ENCODE measurements at regions not wholly inside any gene's neighbourhood (a gene's known extent, or its start where the extent isn't known, plus 50 kb on each side); places are given as distances from the start of the nearest gene placed in this dataset.
"Not testable (repeated sequence)": the region's sequence is repeated elsewhere in the genome, so short reads cannot be mapped to it uniquely, and the experiment has no call there.

- no peak for DNase-seq (ENCODE audit: extremely low read depth in 1 of 4, low spot score in 3 of 4)
- in situ Hi-C loops (cut with MboI) (no loop called here), intact Hi-C loops (cut with micrococcal nuclease) (no loop called here)
- ChIA-PET POLR2A (no interaction called here), CTCF (ENCODE audit: low intra/inter-chr PET ratio) (no interaction called here)
- H2AFZ ChIP-seq (ENCODE audit: low read depth, low read length) = no peak overlapping the region
- H3K27ac ChIP-seq (ENCODE audit: extremely low read depth, low read depth, low read length) = no peak overlapping the region
- H3K27me3 ChIP-seq (ENCODE audit: control insufficient read depth in 2 of 2, insufficient read depth in 2 of 2, low read length in 2 of 2) = no peaks in the 10 kb centered on the region; a peak in 1 of 5 replicates
- no peak overlapping the region for H3K9ac ChIP-seq (ENCODE audit: insufficient read depth in 1 of 2, low read depth in 2 of 2, low read length in 2 of 2)
- 0% methylated on average over 4 of the region's 4 CpGs for whole genome bisulfite sequencing (ENCODE audit: insufficient coverage, low coverage, missing lambda C conversion rate)
- no peaks in the 10 kb centered on the region for H3K36me3 ChIP-seq (ENCODE audit: control insufficient read depth, insufficient read depth, low read length)
- no peak for ATAC-seq
- H3K9me1 ChIP-seq (ENCODE audit: control insufficient read depth, insufficient read depth, low read length) = no peaks in the 10 kb centered on the region
- no peak for FAIRE-seq
- TF ChIP-seq CREB3 (tag; conservative IDR thresholded peaks at IDR 0.05; ENCODE audit: low read depth) (no peak), TCF7L2 (IDR thresholded peaks at IDR 0.05; ENCODE audit: low read depth, low read length) (no peak), KAT2B (IDR thresholded peaks at IDR 0.05; ENCODE audit: low read depth, low read length) (no peak), NCOA1 (IDR thresholded peaks at IDR 0.05; ENCODE audit: low read depth) (no peak), TCF7 (IDR thresholded peaks at IDR 0.05; ENCODE audit: borderline replicate concordance) (no peak), MXD1 (CRISPR knock-in tag; IDR thresholded peaks at IDR 0.05; ENCODE audit: borderline replicate concordance, poor library complexity, severe bottlenecking) (no peak), HINFP (tag; conservative IDR thresholded peaks at IDR 0.05; ENCODE audit: low read depth) (no peak), ELF1 (tag; IDR thresholded peaks at IDR 0.05) (no peak), NR4A1 (CRISPR knock-in tag; IDR thresholded peaks at IDR 0.05) (no peak), NR4A1 (tag; IDR thresholded peaks at IDR 0.05) (no peak), RHOXF2B (CRISPR knock-in tag; conservative IDR thresholded peaks at IDR 0.05) (no peak), ZNF146 (CRISPR knock-in tag; IDR thresholded peaks at IDR 0.05; ENCODE audit: unreplicated experiment) (no peak), GABPB1 (CRISPR knock-in tag; IDR thresholded peaks at IDR 0.05) (no peak)
- BruUV-seq (replicated peaks) = no TSS peak
- H3K4me2 ChIP-seq (ENCODE audit: insufficient read depth, low read length) = no peak overlapping the region
- no peaks in the 10 kb centered on the region for H3K4me1 ChIP-seq (replicated peaks in 1 of 2; ENCODE audit: control insufficient read depth in 2 of 2, insufficient read depth in 2 of 2, low read length in 2 of 2)
- no peak overlapping the region for H3K4me3 ChIP-seq
- H3K79me2 ChIP-seq (ENCODE audit: control insufficient read depth, insufficient read depth, low read length) = no peaks in the 10 kb centered on the region
- no peaks in the 10 kb centered on the region; the same call in 1 of the 2 replicates for H4K20me1 ChIP-seq (replicated peaks; ENCODE audit: control insufficient read depth, insufficient read depth, low read length)
- no peaks in the 10 kb centered on the region for H3K9me3 ChIP-seq (replicated peaks; ENCODE audit: control insufficient read depth, insufficient read depth, low read depth, low read length)
Observed at GRCh38 chr10:123367195-123367594, 213.0 kb downstream of the BUB3 start.

GRCh38 chr10:123371626-123372025 lies 217.4 kb downstream of the BUB3 start:
- POLR2A ChIA-PET; H3K36me3 ChIP-seq (ENCODE audit: control insufficient read depth, insufficient read depth, low read length); H3K4me2 ChIP-seq (ENCODE audit: insufficient read depth, low read length); H3K27ac ChIP-seq (ENCODE audit: extremely low read depth, low read depth, low read length); H3K9me3 ChIP-seq (replicated peaks; ENCODE audit: control insufficient read depth, insufficient read depth, low read depth, low read length); FAIRE-seq; in situ Hi-C loops (cut with MboI); DNase-seq (ENCODE audit: extremely low read depth in 1 of 4, low spot score in 3 of 4); H2AFZ ChIP-seq (ENCODE audit: low read depth, low read length); BruUV-seq (replicated peaks); H3K79me2 ChIP-seq (ENCODE audit: control insufficient read depth, insufficient read depth, low read length); H3K4me1 ChIP-seq (replicated peaks in 1 of 2; ENCODE audit: control insufficient read depth in 2 of 2, insufficient read depth in 2 of 2, low read length in 2 of 2); H3K4me3 ChIP-seq; intact Hi-C loops (cut with micrococcal nuclease); H3K9ac ChIP-seq (ENCODE audit: insufficient read depth in 1 of 2, low read depth in 2 of 2, low read length in 2 of 2); ATAC-seq; H3K27me3 ChIP-seq (ENCODE audit: control insufficient read depth in 2 of 2, insufficient read depth in 2 of 2, low read length in 2 of 2); H3K9me1 ChIP-seq (ENCODE audit: control insufficient read depth, insufficient read depth, low read length); H4K20me1 ChIP-seq (replicated peaks; ENCODE audit: control insufficient read depth, insufficient read depth, low read length); CTCF ChIA-PET (ENCODE audit: low intra/inter-chr PET ratio): not testable (repeated sequence)
- 0% methylated on average over 2 of the region's 2 CpGs for WGBS (ENCODE audit: insufficient coverage, low coverage, missing lambda C conversion rate)
